H1 (cell line): ENCODE measurements at regions not wholly inside any gene's neighbourhood (a gene's known extent, or its start where the extent isn't known, plus 50 kb on each side); places are given as distances from the start of the nearest gene placed in this dataset.

Source experiments
- CTCF ChIA-PET: fragments of 300-600 bp; sonication (Branson Sonifier 250); formaldehyde crosslinking; loops from one replicate; lab custom pipeline; 2021; ENCODE audit not compliant: partially characterized antibody; lab: Charles Lee
- POLR2A ChIA-PET: fragments of 300-600 bp; sonication (Branson Sonifier 250); formaldehyde crosslinking; loops from one replicate; lab custom pipeline; 2021; ENCODE audit warnings: inconsistent platforms; ENCODE audit not compliant: partially characterized antibody; lab: Charles Lee
- DNase-seq, 2 experiments: peaks; one replicate each; pipeline versions ENCODE4 v3.0.0 to v3.0.0-alpha.2; 2010 to 2022; ENCODE audit warnings: low spot score in 2 of 2, low read depth in 1 of 2, mixed read lengths in 1 of 2
- FAIRE-seq: peaks from 2 replicates; lab custom pipeline; 2011; peaks lifted over from hg19 to GRCh38; lab: Jason Lieb, UNC
- H2AFZ ChIP-seq: 2 replicates; pipeline ENCODE4 v1.8.1; 2012; ENCODE audit warnings: low read length, inconsistent platforms
- H2AK5ac ChIP-seq: 2 replicates; pipeline ENCODE4 v1.6.1; 2013; ENCODE audit warnings: low read depth, low read length
- H2BK120ac ChIP-seq: replicated peaks from 2 replicates; pipeline ENCODE3; 2013; ENCODE audit warnings: low read depth, low read length, inconsistent platforms
- H2BK12ac ChIP-seq: 2 replicates; pipeline ENCODE4 v1.6.1; 2013; ENCODE audit warnings: low read depth, low read length
- H2BK15ac ChIP-seq: 2 replicates; pipeline ENCODE4 v1.6.1; 2013; ENCODE audit warnings: low read length
- H2BK20ac ChIP-seq: 2 replicates; pipeline ENCODE4 v1.6.1; 2013; ENCODE audit warnings: low read length
- H2BK5ac ChIP-seq: 2 replicates; pipeline ENCODE4 v1.6.1; 2013; ENCODE audit warnings: low read depth, low read length
- H3K14ac ChIP-seq: 2 replicates; pipeline ENCODE4 v1.6.1; 2013; ENCODE audit warnings: inconsistent platforms; ENCODE audit not compliant: insufficient read length
- H3K18ac ChIP-seq: 2 replicates; pipeline ENCODE4 v1.6.1; 2013; ENCODE audit warnings: low read length; ENCODE audit errors: extremely low read depth
- H3K23ac ChIP-seq: 2 replicates; pipeline ENCODE4 v1.6.1; 2013; ENCODE audit warnings: inconsistent platforms; ENCODE audit not compliant: insufficient read length
- H3K23me2 ChIP-seq: 2 replicates; pipeline ENCODE4 v1.6.1; 2013; ENCODE audit warnings: low read depth, low read length
- H3K27ac ChIP-seq: 2 replicates; pipeline ENCODE4 v1.6.1; 2011; ENCODE audit warnings: low read depth, low read length, inconsistent platforms
- H3K27me3 ChIP-seq, 4 experiments: replicated peaks in 1 of 4; 1 replicate in 1 of 4; 2 replicates in 3 of 4; pipeline versions ENCODE4 v1.6.1 to v1.8.1; 2011 to 2013; ENCODE audit warnings: low read length in 3 of 4, mild to moderate bottlenecking in 3 of 4, inconsistent platforms in 2 of 4, mixed read lengths in 2 of 4, moderate library complexity in 1 of 4; ENCODE audit not compliant: control insufficient read depth in 3 of 4, insufficient read depth in 3 of 4; ENCODE audit errors: extremely low read depth in 1 of 4
- H3K36me3 ChIP-seq, 4 experiments: 2 replicates each; pipeline versions ENCODE4 v1.6.1 to v1.8.1; 2011 to 2013; ENCODE audit warnings: mild to moderate bottlenecking in 4 of 4, low read length in 3 of 4, moderate library complexity in 2 of 4, control low read depth in 1 of 4, inconsistent platforms in 1 of 4; ENCODE audit not compliant: insufficient read depth in 4 of 4, control insufficient read depth in 2 of 4
- H3K4ac ChIP-seq: replicated peaks from 2 replicates; pipeline ENCODE3; 2013; ENCODE audit warnings: low read length, low read depth, mixed read lengths, inconsistent platforms; ENCODE audit not compliant: insufficient read length
- H3K4me1 ChIP-seq, 4 experiments: replicated peaks in 1 of 4; 1 replicate in 1 of 4; 2 replicates in 3 of 4; pipeline versions ENCODE4 v1.6.1 to v1.8.1; 2011 to 2013; ENCODE audit warnings: low read length in 3 of 4, inconsistent platforms in 2 of 4, mixed read lengths in 1 of 4; ENCODE audit not compliant: insufficient read depth in 4 of 4, control insufficient read depth in 3 of 4
- H3K4me2 ChIP-seq, 2 experiments: 2 replicates each; pipeline versions ENCODE4 v1.6.1 to v1.8.1; 2011 to 2013; ENCODE audit warnings: low read depth in 2 of 2, low read length in 2 of 2, control low read depth in 1 of 2, inconsistent platforms in 1 of 2, mild to moderate bottlenecking in 1 of 2; ENCODE audit not compliant: insufficient read depth in 1 of 2
- H3K4me3 ChIP-seq, 4 experiments: fragments of 200-600, 300-600 bp in 1 of 4; sonication (generic), shearing (Covaris generic), sonication (Bioruptor Twin) in 1 of 4; 2 replicates each; pipeline versions ENCODE4 v1.5.1 to v1.8.1; 2011 to 2016; ENCODE audit warnings: low read length in 4 of 4, low read depth in 3 of 4, control low read depth in 2 of 4, inconsistent platforms in 2 of 4, mild to moderate bottlenecking in 2 of 4, mixed read lengths in 1 of 4, moderate library complexity in 1 of 4; ENCODE audit not compliant: insufficient read depth in 2 of 4; ENCODE audit errors: extremely low read depth in 1 of 4
- H3K56ac ChIP-seq: replicated peaks from 2 replicates; pipeline ENCODE3; 2013; ENCODE audit warnings: low read depth, mild to moderate bottlenecking, mixed read lengths, low read length, inconsistent platforms; ENCODE audit not compliant: insufficient read length
- H3K79me1 ChIP-seq: 2 replicates; pipeline ENCODE4 v1.6.1; 2013; ENCODE audit warnings: low read depth, low read length, control low read depth
- H3K79me2 ChIP-seq, 2 experiments: 2 replicates each; pipeline versions ENCODE4 v1.6.1 to v1.8.1; 2012 to 2013; ENCODE audit warnings: low read length in 2 of 2, mild to moderate bottlenecking in 2 of 2, inconsistent platforms in 1 of 2; ENCODE audit not compliant: insufficient read depth in 2 of 2, control insufficient read depth in 1 of 2
- H3K9ac ChIP-seq, 4 experiments: replicated peaks in 1 of 4; 1 replicate in 1 of 4; 2 replicates in 3 of 4; pipeline versions ENCODE4 v1.6.1 to v1.8.1; 2011 to 2013; ENCODE audit warnings: low read depth in 3 of 4, low read length in 3 of 4, control low read depth in 2 of 4, mild to moderate bottlenecking in 2 of 4, moderate library complexity in 2 of 4, inconsistent platforms in 1 of 4; ENCODE audit errors: extremely low read depth in 1 of 4
- H3K9me3 ChIP-seq, 2 experiments: 2 replicates each; pipeline versions ENCODE4 v1.6.1 to v1.8.1; 2012 to 2013; ENCODE audit warnings: mild to moderate bottlenecking in 2 of 2, moderate library complexity in 2 of 2, control low read depth in 1 of 2, inconsistent platforms in 1 of 2, low read depth in 1 of 2, low read length in 1 of 2, mixed read lengths in 1 of 2; ENCODE audit not compliant: insufficient read depth in 2 of 2
- H4K20me1 ChIP-seq, 2 experiments: replicated peaks in 1 of 2; 2 replicates each; pipeline versions ENCODE3 to v1.8.1; 2011 to 2013; ENCODE audit warnings: inconsistent platforms in 2 of 2, low read length in 2 of 2, mild to moderate bottlenecking in 1 of 2; ENCODE audit not compliant: insufficient read depth in 2 of 2, control insufficient read depth in 1 of 2
- H4K5ac ChIP-seq: 2 replicates; pipeline ENCODE4 v1.6.1; 2013; ENCODE audit warnings: low read length, low read depth, mixed read lengths, inconsistent platforms; ENCODE audit not compliant: insufficient read length
- H4K8ac ChIP-seq: 2 replicates; pipeline ENCODE4 v1.8.0; 2013; ENCODE audit warnings: mild to moderate bottlenecking, moderate library complexity, low read length, inconsistent platforms; ENCODE audit not compliant: insufficient read depth; ENCODE audit errors: extremely low read depth
- H4K91ac ChIP-seq: replicated peaks from 2 replicates; pipeline ENCODE3; 2013; ENCODE audit warnings: low read length, mixed read lengths, inconsistent platforms; ENCODE audit not compliant: insufficient read length
- ATF2 ChIP-seq: IDR thresholded peaks from 2 replicates; pipeline ENCODE4 v1.6.1; 2012; ENCODE audit warnings: low read length, inconsistent platforms
- CHD2 ChIP-seq: IDR thresholded peaks from 2 replicates; pipeline ENCODE4 v1.6.1; 2012; ENCODE audit warnings: low read length, improper control_type of control experiment
- EZH2 ChIP-seq: fragments of 200-600 bp; sonication (generic); IDR thresholded peaks from 2 replicates; pipeline ENCODE4 v1.7.1; 2012; ENCODE audit warnings: low read depth, mild to moderate bottlenecking, moderate library complexity, low read length, inconsistent platforms; ENCODE audit not compliant: severe bottlenecking
- GABPA ChIP-seq: IDR thresholded peaks from 2 replicates; pipeline ENCODE4 v1.6.1; 2011; ENCODE audit warnings: mild to moderate bottlenecking, low read length, moderate library complexity, borderline replicate concordance; ENCODE audit not compliant: insufficient read depth
- MAFK ChIP-seq: IDR thresholded peaks from 2 replicates; pipeline ENCODE4 v1.6.1; 2012; ENCODE audit warnings: low read depth, mild to moderate bottlenecking, improper control_type of control experiment, low read length
- NANOG ChIP-seq: IDR thresholded peaks from 2 replicates; pipeline ENCODE4 v1.6.1; 2011; ENCODE audit warnings: low read length, low read depth, mild to moderate bottlenecking, inconsistent platforms; ENCODE audit not compliant: insufficient read depth, poor library complexity, severe bottlenecking
- RFX5 ChIP-seq: IDR thresholded peaks from 2 replicates; pipeline ENCODE4 v1.6.1; 2011; ENCODE audit warnings: low read depth, low read length, improper control_type of control experiment, borderline replicate concordance
- SRF ChIP-seq: IDR thresholded peaks from 2 replicates; pipeline ENCODE4 v1.6.1; 2011; ENCODE audit warnings: mild to moderate bottlenecking, low read depth, low read length, moderate library complexity
- TAF1 ChIP-seq: IDR thresholded peaks from 2 replicates; pipeline ENCODE4 v1.6.1; 2011; ENCODE audit warnings: mild to moderate bottlenecking, low read depth, low read length
- TBP ChIP-seq: IDR thresholded peaks from 2 replicates; pipeline ENCODE4 v1.6.1; 2011; ENCODE audit warnings: low read depth, low read length, improper control_type of control experiment
- YY1 ChIP-seq: IDR thresholded peaks from 2 replicates; pipeline ENCODE4 v1.6.1; 2011; ENCODE audit warnings: low read depth, mild to moderate bottlenecking, low read length
- WGBS, 2 experiments: shearing (Covaris generic) in 1 of 2; methylation state at CpG; one replicate each; pipeline versions ENCODE4 v1.1.6 to v1.1.7; 2013 to 2015; ENCODE audit warnings: low lambda C conversion rate in 2 of 2, mixed read lengths in 2 of 2, inconsistent platforms in 1 of 2, low coverage in 1 of 2, missing lambda C conversion rate in 1 of 2; ENCODE audit not compliant: insufficient replicate concordance in 2 of 2, insufficient coverage in 1 of 2, insufficient read length in 1 of 2; ENCODE audit errors: extremely low coverage in 1 of 2, missing lambda C conversion rate in 1 of 2; 5-methylcytosine and 5-hydroxymethylcytosine counted together

- POLR2A ChIA-PET = no interaction called here
- Histone ChIP-seq H3K4ac (no peak overlapping the region), H2BK15ac (no peak overlapping the region), H2AK5ac (no peak overlapping the region), H3K27me3 (no peaks in the 10 kb centered on the region), H2BK12ac (no peak overlapping the region), H3K27ac (no peak overlapping the region), H2BK5ac (no peak overlapping the region), H3K4me1 (no peaks in the 10 kb centered on the region), H2BK120ac (no peak overlapping the region), H4K91ac (no peak overlapping the region), H3K36me3 (no peaks in the 10 kb centered on the region), H3K4me3 (no peak overlapping the region), H2AFZ (no peak overlapping the region), H3K23ac (no peak overlapping the region), H3K79me1 (no peaks in the 10 kb centered on the region), H4K20me1 (no peaks in the 10 kb centered on the region), H4K8ac (no peak overlapping the region), H3K4me2 (no peak overlapping the region), H2BK20ac (no peak overlapping the region), H3K9me3 (no peaks in the 10 kb centered on the region), H4K5ac (no peak overlapping the region), H3K9ac (no peak overlapping the region), H3K18ac (no peak overlapping the region), H3K79me2 (no peaks in the 10 kb centered on the region), H3K23me2 (no peaks in the 10 kb centered on the region), H3K14ac (no peak overlapping the region), H3K56ac (no peak overlapping the region)
- FAIRE-seq (no peak), DNase-seq (no peak)
- CTCF ChIA-PET = no interaction called here
- WGBS, 2 experiments = 91% methylated on average over 7 of the region's 7 CpGs; no CpG with 5 or more reads in 1 of the 2 experiments
- TF ChIP-seq NANOG (no peak), YY1 (no peak), RFX5 (no peak), TAF1 (no peak), ATF2 (no peak), MAFK (no peak), TBP (no peak), EZH2 (no peak), SRF (no peak), GABPA (no peak), CHD2 (no peak)
Observed at GRCh38 chr2:22350621-22351020, 1034.4 kb upstream of the KLHL29 start.
